HG02970 (cell line): ENCODE measurements at regions not wholly inside any gene's neighbourhood (a gene's known extent, or its start where the extent isn't known, plus 50 kb on each side); places are given as distances from the start of the nearest gene placed in this dataset.

Source experiments
- ATAC-seq: cut with Tn5 transposase; IDR thresholded peaks from one replicate; pipeline ENCODE4 v1.9.1; 2021; ENCODE audit warnings: mild to moderate bottlenecking, moderate library complexity, moderate number of reproducible peaks; ENCODE audit not compliant: unreplicated experiment, low FRiP score

GRCh38 chr5:106202035-106202434 is 1468.7 kb downstream of the EFNA5 start:
- no peak for ATAC-seq

GRCh38 chr5:106200971-106201370 is 1469.8 kb downstream of the EFNA5 start:
- ATAC-seq, result no peak

- ATAC-seq, result no peak
These were observed 1474.9 kb downstream of the EFNA5 start for GRCh38 chr5:106195679-106196474.

GRCh38 chr5:106189121-106189809 is 1481.5 kb downstream of the EFNA5 start:
- ATAC-seq, result no peak

- ATAC-seq, result no peak
These were observed 1485.1 kb downstream of the EFNA5 start for GRCh38 chr5:106185661-106186081.

GRCh38 chr5:106174903-106175302 is 1495.8 kb downstream of the EFNA5 start:
- no peak for ATAC-seq

GRCh38 chr5:106172681-106173532 is 1497.8 kb downstream of the EFNA5 start:
- ATAC-seq, result no peak

- ATAC-seq, result no peak
These were observed 1499.0 kb downstream of the EFNA5 start for GRCh38 chr5:106171708-106172107.

- no peak for ATAC-seq
These were observed 1499.6 kb downstream of the EFNA5 start for GRCh38 chr5:106171132-106171531.

GRCh38 chr5:106167766-106168165 is 1503.0 kb downstream of the EFNA5 start:
- no peak for ATAC-seq

GRCh38 chr5:106163233-106163632 is 1507.5 kb downstream of the EFNA5 start:
- no peak for ATAC-seq

GRCh38 chr5:106159616-106160015 is 1511.1 kb downstream of the EFNA5 start:
- no peak for ATAC-seq

GRCh38 chr5:106154280-106154716 is 1516.4 kb downstream of the EFNA5 start:
- no peak for ATAC-seq

GRCh38 chr5:106152569-106152968 is 1518.2 kb downstream of the EFNA5 start:
- no peak for ATAC-seq

GRCh38 chr5:106142116-106142515 is 1528.6 kb downstream of the EFNA5 start:
- ATAC-seq, result no peak

- ATAC-seq, result no peak
These were observed 1530.6 kb downstream of the EFNA5 start for GRCh38 chr5:106140101-106140500.

GRCh38 chr5:106136061-106136460 is 1534.7 kb downstream of the EFNA5 start:
- no peak for ATAC-seq

GRCh38 chr5:106135473-106135872 is 1535.3 kb downstream of the EFNA5 start:
- no peak for ATAC-seq

- ATAC-seq, result no peak
These were observed 1536.2 kb downstream of the EFNA5 start for GRCh38 chr5:106134549-106134948.

GRCh38 chr5:106127985-106128384 is 1542.8 kb downstream of the EFNA5 start:
- no peak for ATAC-seq

GRCh38 chr5:106127341-106127781 is 1543.4 kb downstream of the EFNA5 start:
- ATAC-seq, result no peak
